NT2/D1 (cell line): ENCODE measurements at regions not wholly inside any gene's neighbourhood (a gene's known extent, or its start where the extent isn't known, plus 50 kb on each side); places are given as distances from the start of the nearest gene placed in this dataset.

Experiments used
- DNase-seq: peaks from one replicate; pipeline ENCODE4 v3.0.0-alpha.2; 2011; ENCODE audit warnings: low read depth, low spot score
- H3K27me3 ChIP-seq: 2 replicates; pipeline ENCODE4 v1.6.0; 2011; ENCODE audit warnings: mild to moderate bottlenecking; ENCODE audit not compliant: insufficient read length, insufficient read depth
- H3K36me3 ChIP-seq: 2 replicates; pipeline ENCODE4 v1.6.1; 2011; ENCODE audit warnings: mild to moderate bottlenecking, low read length, mixed read lengths; ENCODE audit not compliant: insufficient read depth, insufficient read length
- H3K4me1 ChIP-seq: 2 replicates; pipeline ENCODE4 v1.5.1; 2011; ENCODE audit not compliant: insufficient read depth, insufficient read length
- H3K4me3 ChIP-seq: 2 replicates; pipeline ENCODE4 v1.5.1; 2011; ENCODE audit warnings: low read depth; ENCODE audit not compliant: insufficient read length
- H3K9ac ChIP-seq: 2 replicates; pipeline ENCODE4 v1.6.0; 2011; ENCODE audit warnings: low read depth; ENCODE audit not compliant: insufficient read length
- H3K9me3 ChIP-seq: 2 replicates; pipeline ENCODE4 v1.5.1; 2011; ENCODE audit warnings: mild to moderate bottlenecking, low read length; ENCODE audit not compliant: insufficient read depth
- SUZ12 ChIP-seq: IDR thresholded peaks from 2 replicates; pipeline ENCODE4 v1.6.1; 2011; ENCODE audit not compliant: insufficient read length, insufficient read depth; ENCODE audit errors: extremely low read depth
- YY1 ChIP-seq: IDR thresholded peaks from 2 replicates; pipeline ENCODE4 v1.6.1; 2011; ENCODE audit not compliant: insufficient read length, insufficient read depth
- ZNF274 ChIP-seq: IDR thresholded peaks from 2 replicates; pipeline ENCODE4 v1.6.1; 2011; ENCODE audit warnings: mild to moderate bottlenecking, low read depth, low read length

DNA sequence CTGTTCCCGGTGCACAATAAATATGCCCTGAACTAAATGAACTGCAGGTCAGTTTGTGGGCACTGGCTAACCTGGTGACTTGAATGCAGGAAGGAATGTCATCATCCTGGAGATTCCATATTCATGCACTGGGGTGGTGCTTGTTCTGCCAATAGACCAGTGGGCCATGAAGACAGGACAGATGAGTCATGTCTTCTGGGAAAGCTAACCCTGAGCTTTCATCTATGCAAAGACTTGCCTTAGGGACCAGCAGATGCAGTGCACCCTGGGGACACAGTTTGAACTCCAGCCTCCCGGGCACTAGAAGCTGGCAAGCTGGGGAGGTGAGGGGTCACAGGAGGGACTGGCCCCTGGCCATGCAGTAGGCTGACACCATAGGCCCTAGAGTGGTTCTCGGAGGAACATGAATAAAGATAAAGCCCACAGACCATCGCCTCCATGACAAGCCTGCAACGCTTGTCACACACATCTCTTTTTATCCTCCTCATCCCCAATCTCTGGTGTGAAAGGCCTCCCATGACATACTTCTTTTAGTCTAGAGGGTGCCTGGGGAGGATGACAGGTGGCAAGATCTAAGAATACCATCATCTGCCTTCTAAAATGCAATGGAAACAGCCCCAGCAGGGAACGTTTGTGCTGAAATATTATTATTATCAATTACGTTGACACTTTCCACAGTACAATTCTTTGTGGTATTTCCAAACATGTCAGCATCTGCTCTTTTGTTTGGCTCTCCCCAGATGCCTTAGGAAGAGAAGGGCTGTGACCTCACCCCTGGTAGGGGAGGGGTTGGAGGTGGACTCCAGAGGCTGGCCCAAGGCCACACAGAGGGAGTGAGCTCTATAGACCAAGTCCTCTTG, 267.4 kb upstream of the RAB6C start:
- Histone ChIP-seq H3K4me1 (peaks cover 20% of the 10 kb centered on the region), H3K4me3 (no peak overlapping the region), H3K36me3 (no peaks in the 10 kb centered on the region), H3K9ac (no peak overlapping the region), H3K9me3 (no peaks in the 10 kb centered on the region), H3K27me3 (no peaks in the 10 kb centered on the region)
- DNase-seq, result no peak
- TF ChIP-seq YY1 (no peak), SUZ12 (no peak), ZNF274 (no peak)

DNA sequence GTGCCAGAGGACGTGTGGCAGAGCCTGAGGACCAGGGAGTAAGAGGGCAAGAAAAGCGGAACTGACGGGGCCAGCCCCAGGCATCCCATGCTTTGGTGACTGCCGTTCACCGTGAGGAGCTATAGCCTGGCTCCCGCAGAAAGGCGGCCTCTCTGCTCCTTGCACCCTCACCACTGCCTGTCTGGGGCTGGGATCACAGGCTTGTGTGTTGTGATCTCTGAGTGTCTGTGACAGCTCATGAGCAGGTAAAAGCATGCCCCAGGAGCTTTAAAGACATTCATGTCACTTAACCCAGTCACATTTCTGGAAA, 266.8 kb upstream of the RAB6C start:
- peaks cover 22% of the 10 kb centered on the region for H3K4me1 ChIP-seq
- no peak overlapping the region for H3K9ac ChIP-seq
- H3K36me3 ChIP-seq, result no peaks in the 10 kb centered on the region
- H3K9me3 ChIP-seq, result no peaks in the 10 kb centered on the region
- TF ChIP-seq SUZ12 (no peak), YY1 (no peak), ZNF274 (no peak)
- no peak overlapping the region for H3K4me3 ChIP-seq
- H3K27me3 ChIP-seq, result no peaks in the 10 kb centered on the region
- no peak for DNase-seq

DNA sequence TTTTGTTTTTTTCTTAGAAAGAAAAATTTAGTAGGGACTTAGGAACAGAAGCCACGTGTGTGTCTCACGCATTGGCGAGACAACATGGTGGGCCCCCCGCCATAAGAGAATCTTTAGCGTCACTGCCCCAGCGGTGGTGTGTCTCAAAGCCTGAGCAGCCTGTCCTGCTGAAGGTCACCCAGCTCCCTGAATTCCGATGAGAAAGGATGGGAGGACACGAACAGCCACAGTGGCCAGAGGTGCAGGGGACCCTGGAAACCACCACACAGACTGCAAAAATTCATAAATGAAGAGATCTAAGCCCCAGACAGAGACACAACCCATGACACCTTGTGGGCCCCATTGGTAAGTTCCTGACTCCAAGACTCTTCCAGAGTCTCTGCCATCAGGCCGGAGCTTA, 266.1 kb upstream of the RAB6C start:
- no peaks in the 10 kb centered on the region for H3K27me3 ChIP-seq
- TF ChIP-seq SUZ12 (no peak), YY1 (no peak), ZNF274 (no peak)

DNA sequence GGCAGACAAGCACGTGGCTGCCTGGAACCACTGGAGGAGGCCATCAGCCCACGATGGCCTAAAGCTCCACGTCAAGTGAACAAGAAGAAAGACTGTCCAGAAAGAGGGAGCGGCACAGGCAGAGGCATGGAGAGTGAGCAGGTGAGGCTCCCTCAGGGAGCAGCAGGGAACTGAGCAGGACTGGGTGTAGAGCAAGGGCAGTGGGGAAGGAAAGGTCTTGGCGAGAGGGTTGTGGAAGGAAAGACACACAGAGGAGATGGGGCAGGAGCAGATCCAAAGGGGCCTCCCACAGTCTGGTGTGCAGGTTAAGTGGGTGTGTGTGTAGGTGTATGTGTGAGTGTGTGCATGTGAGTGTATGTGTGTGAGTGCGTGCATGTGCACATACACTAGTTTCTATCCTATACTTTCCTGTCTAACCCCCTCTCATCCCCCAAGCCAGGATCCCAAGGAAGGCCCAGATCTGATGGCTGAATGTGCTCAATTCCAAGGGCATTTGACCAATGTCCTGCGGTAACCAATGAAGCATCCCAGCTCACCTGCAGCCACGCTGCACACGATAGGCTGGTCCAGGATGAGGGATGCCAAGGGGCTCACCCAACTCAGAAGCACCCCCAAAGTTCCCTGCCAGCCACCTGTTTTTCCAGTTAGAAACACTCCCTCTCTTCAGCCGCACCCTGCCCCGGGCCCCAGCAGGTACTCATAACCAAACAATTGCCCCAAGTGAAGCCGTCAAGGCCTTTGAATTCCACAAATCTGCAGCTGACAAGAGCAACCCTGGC, 262.5 kb upstream of the RAB6C start:
- Histone ChIP-seq H3K9me3 (no peaks in the 10 kb centered on the region), H3K4me1 (peaks cover 8% of the 10 kb centered on the region), H3K27me3 (no peaks in the 10 kb centered on the region), H3K9ac (no peak overlapping the region), H3K36me3 (no peaks in the 10 kb centered on the region), H3K4me3 (no peak overlapping the region)
- DNase-seq, result no peak
- TF ChIP-seq SUZ12 (no peak), ZNF274 (no peak), YY1 (no peak)

More for the DNA sequence above, 266.1 kb upstream of the RAB6C start:
- DNase-seq, result no peak
- Histone ChIP-seq H3K4me1 (peaks cover 22% of the 10 kb centered on the region), H3K36me3 (no peaks in the 10 kb centered on the region), H3K9ac (no peak overlapping the region), H3K9me3 (no peaks in the 10 kb centered on the region), H3K4me3 (no peak overlapping the region)

DNA sequence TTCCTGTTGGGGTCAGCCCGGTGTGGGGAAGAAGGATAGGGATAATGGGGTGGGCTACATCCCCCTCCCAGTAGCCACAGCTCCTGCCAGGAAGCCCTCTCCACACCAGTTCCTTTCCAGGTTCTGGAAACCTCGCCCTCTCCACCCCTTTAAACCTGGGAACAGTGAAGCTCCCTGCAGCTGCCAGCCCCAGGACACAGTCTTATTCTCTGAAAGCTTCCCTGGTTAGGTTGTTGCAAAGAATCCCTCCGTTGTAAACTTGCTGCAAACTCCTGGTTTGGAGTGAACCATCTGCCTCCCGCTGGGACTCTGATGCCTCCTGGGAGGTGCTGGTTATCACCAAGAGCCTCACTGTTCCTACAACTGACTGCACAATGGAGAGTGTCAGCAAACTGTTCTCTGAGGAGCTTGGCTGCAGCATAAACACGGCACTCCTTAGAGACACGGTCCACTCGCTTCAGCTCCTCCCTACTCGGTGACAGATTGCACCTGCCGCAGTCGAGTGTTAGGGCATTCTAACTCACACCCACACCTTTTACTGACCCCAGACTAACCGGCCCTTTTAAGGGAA, 261.8 kb upstream of the RAB6C start:
- H3K9me3 ChIP-seq, result no peaks in the 10 kb centered on the region
- no peak overlapping the region for H3K9ac ChIP-seq
- no peak for DNase-seq
- H3K27me3 ChIP-seq, result no peaks in the 10 kb centered on the region
- peaks cover 12% of the 10 kb centered on the region for H3K4me1 ChIP-seq
- H3K4me3 ChIP-seq, result no peak overlapping the region
- no peaks in the 10 kb centered on the region for H3K36me3 ChIP-seq
- TF ChIP-seq ZNF274, result no peak
- no peak for TF ChIP-seq SUZ12
- no peak for TF ChIP-seq YY1

DNA sequence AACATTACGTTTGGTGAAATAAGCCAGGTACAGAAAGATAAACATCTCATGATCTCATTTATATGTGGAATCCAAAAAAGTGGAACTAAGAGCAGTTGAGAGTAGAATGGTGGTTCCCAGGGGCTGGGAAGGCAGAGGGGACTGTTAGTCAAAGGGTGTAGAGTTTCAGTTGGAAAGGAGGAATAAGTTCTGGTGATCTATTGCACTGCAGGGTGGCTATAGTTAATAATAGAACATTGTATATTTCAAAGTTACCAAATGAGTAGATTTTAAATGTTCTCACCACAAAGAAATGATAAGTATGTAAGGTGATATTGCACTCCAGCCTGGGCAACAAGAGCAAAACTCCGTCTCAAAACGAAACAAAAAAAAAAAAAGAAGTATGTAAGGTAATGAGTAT, 260.1 kb upstream of the RAB6C start:
- Histone ChIP-seq H3K27me3 (no peaks in the 10 kb centered on the region), H3K4me3 (no peak overlapping the region), H3K36me3 (no peaks in the 10 kb centered on the region), H3K4me1 (peaks cover 15% of the 10 kb centered on the region), H3K9me3 (no peaks in the 10 kb centered on the region), H3K9ac (no peak overlapping the region)
- no peak for DNase-seq
- TF ChIP-seq SUZ12 (no peak), ZNF274 (no peak), YY1 (no peak)

DNA sequence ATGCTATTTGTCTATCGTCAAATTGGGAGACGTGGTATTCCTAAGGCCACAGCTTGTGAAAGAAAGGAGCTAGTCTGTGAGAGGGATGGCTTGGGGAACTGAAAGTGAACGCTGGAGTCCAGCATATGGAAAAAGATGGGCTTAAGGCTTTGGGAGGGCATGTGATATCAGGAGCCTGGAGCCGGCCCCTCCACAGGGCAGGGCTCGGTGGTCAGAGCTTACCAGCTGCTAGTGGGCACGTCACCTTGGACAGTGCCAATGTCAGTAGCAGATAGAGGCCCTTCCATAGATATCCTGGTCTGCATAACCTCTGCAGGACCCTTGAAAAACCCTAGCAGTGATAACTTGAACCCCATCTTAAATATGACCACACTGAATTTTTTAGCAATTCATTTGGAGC, 259.1 kb upstream of the RAB6C start:
- no peak for DNase-seq
- Histone ChIP-seq H3K36me3 (no peaks in the 10 kb centered on the region), H3K9ac (no peak overlapping the region), H3K9me3 (no peaks in the 10 kb centered on the region), H3K4me1 (peaks cover 15% of the 10 kb centered on the region), H3K4me3 (no peak overlapping the region), H3K27me3 (peaks cover 3% of the 10 kb centered on the region)
- TF ChIP-seq ZNF274, result no peak
- no peak for TF ChIP-seq SUZ12
- no peak for TF ChIP-seq YY1
